Gastroesophageal sphincter (tissue), 3 donors: ENCODE measurements at regions not wholly inside any gene's neighbourhood (a gene's known extent, or its start where the extent isn't known, plus 50 kb on each side); places are given as distances from the start of the nearest gene placed in this dataset.

Experiments
- POLR2A ChIP-seq, 2 donors: fragments of 450-650 bp; IDR thresholded peaks; one replicate each; pipeline ENCODE4 v1.6.1; 2017; ENCODE audit warnings: antibody characterized with exemption in 2 of 2, mild to moderate bottlenecking in 2 of 2, moderate library complexity in 1 of 2
- POLR2AphosphoS5 ChIP-seq: sonication (generic); formaldehyde crosslinking; IDR thresholded peaks from one replicate; pipeline ENCODE4 v1.6.1; 2017; ENCODE audit warnings: antibody characterized with exemption
- TF ChIP-seq, protein P1 (sequence below), 4 experiments: fragments of 200-600 bp in 2 of 4; fragments of 450-650 bp in 2 of 4; sonication (generic) in 1 of 4; IDR thresholded peaks; one replicate each; pipeline ENCODE4 v1.5.1; 2017 to 2019; ENCODE audit warnings: antibody characterized with exemption in 4 of 4, mild to moderate bottlenecking in 2 of 4, moderate library complexity in 2 of 4

DNA sequence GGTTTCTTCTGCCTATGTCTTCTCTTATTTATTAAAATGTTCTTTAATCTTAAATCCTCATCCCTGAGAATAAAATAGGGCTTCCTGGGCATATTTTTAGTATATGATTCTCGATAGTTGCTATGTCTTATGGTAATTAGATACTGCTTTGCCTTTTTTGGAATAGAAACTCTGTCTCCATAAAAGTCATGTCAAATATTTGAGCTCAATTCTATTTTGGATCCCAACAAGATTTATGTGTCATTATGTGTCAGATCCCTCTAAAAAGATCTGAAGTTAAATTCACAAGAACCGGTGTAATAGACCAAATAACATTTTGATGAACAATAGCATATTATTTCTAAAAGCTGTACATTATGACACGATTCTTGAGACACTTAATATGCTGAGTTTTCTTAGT lies 312.5 kb upstream of the PDE3A start:
- TF ChIP-seq, protein P1, sequence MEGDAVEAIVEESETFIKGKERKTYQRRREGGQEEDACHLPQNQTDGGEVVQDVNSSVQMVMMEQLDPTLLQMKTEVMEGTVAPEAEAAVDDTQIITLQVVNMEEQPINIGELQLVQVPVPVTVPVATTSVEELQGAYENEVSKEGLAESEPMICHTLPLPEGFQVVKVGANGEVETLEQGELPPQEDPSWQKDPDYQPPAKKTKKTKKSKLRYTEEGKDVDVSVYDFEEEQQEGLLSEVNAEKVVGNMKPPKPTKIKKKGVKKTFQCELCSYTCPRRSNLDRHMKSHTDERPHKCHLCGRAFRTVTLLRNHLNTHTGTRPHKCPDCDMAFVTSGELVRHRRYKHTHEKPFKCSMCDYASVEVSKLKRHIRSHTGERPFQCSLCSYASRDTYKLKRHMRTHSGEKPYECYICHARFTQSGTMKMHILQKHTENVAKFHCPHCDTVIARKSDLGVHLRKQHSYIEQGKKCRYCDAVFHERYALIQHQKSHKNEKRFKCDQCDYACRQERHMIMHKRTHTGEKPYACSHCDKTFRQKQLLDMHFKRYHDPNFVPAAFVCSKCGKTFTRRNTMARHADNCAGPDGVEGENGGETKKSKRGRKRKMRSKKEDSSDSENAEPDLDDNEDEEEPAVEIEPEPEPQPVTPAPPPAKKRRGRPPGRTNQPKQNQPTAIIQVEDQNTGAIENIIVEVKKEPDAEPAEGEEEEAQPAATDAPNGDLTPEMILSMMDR (IDR thresholded peaks at IDR 0.05), result no peak
- TF ChIP-seq POLR2A (IDR thresholded peaks at IDR 0.05), result no peak
- TF ChIP-seq POLR2AphosphoS5, result no peak
